Dermis blood vessel endothelial cell (primary cell): ENCODE measurements at regions not wholly inside any gene's neighbourhood (a gene's known extent, or its start where the extent isn't known, plus 50 kb on each side); places are given as distances from the start of the nearest gene placed in this dataset.
"Not testable (repeated sequence)": the region's sequence is repeated elsewhere in the genome, so short reads cannot be mapped to it uniquely, and the experiment has no call there.

Source experiments
- DNase-seq: peaks from one replicate; pipeline ENCODE4 v3.0.0; 2010

DNA sequence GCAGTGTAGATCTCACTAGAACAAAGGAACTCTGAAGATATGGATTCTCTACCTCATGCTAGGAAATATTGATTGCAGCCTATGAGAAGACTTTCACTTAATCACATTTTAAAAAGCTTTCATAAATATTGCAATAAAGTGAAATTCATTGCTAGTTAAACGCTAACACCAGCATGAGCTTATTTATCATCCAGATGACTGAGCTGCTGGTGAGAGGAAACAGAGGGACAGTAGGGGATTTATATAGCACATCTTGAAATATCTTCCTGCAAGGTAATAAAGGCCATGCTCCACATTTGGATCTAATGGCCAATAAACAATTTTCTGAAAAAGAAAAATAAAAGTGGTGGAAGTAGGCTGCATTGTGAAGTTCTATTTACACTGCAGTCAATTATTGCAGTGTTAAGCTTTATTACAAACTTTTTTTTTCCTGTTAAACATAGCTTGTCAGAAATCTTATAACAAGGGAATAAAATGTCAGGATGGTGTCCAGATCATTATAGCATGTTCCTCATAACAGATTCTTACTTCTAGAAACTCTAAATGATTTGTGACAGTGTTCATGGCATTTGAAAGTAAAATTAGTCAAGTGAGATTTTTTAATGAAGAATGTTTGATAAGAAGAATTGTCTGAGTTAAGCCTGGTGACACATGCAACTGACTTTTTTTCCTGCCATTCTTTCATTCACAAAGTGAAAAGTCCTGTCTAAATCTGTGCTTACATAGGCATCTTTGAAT is 342.6 kb downstream of the DMAC1 start:
- no peak for DNase-seq

- DNase-seq, result no peak
These were observed 343.2 kb downstream of the DMAC1 start for GRCh38 chr9:7456377-7456776.

DNA sequence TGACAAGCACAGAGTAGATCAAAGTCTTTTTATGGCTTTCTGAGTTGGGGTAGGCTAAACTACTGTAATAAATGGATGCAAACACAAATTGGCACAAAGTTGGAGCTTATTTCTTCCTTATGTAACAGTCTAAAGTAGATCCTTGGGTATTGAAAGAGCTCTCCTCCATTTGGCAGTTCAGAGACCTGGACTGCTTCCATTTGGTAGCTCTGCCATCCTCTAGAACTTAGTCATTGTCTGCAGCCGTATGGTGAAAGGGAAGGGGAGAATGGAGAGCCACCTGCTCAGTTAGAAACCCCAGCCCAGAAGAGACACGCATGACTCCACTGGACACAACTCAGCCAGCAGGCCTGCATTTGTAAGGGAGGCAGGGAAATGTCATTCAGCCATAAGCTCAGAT is 345.0 kb downstream of the DMAC1 start:
- no peak for DNase-seq

- DNase-seq, result no peak
These were observed 347.2 kb downstream of the DMAC1 start for GRCh38 chr9:7452378-7452777.

- no peak for DNase-seq
These were observed 348.5 kb downstream of the DMAC1 start for GRCh38 chr9:7451062-7451461.

- no peak for DNase-seq
These were observed 356.0 kb downstream of the DMAC1 start for GRCh38 chr9:7443541-7443940.

GRCh38 chr9:7439355-7439995 is 360.1 kb downstream of the DMAC1 start:
- DNase-seq, result no peak

- DNase-seq, result no peak
These were observed 362.8 kb downstream of the DMAC1 start for GRCh38 chr9:7436754-7437153.

GRCh38 chr9:7433508-7434292 is 365.9 kb downstream of the DMAC1 start:
- DNase-seq, result no peak

- no peak for DNase-seq
These were observed 366.6 kb downstream of the DMAC1 start for GRCh38 chr9:7432989-7433388.

GRCh38 chr9:7417397-7417796 is 382.2 kb downstream of the DMAC1 start:
- not testable (repeated sequence) for DNase-seq

DNA sequence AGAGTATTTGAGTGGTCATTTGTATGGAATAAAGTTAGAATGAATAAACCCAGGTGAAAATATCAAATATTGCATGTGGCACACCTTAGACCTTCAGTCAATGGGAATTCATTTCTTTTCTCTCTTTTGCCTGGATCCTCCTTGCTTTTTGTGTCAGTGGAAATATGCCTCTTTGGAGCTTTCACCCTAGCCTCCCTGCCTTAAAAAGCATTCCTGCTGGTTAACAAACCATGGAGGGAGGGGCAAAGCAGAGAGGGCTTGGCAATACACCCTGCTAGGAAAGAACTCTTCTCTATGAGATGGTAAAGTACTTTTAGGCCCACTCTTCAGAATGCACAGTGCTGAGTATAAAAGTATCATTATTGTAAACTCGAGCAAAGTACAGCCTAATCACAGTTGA is 383.7 kb downstream of the DMAC1 start:
- DNase-seq, result no peak

DNA sequence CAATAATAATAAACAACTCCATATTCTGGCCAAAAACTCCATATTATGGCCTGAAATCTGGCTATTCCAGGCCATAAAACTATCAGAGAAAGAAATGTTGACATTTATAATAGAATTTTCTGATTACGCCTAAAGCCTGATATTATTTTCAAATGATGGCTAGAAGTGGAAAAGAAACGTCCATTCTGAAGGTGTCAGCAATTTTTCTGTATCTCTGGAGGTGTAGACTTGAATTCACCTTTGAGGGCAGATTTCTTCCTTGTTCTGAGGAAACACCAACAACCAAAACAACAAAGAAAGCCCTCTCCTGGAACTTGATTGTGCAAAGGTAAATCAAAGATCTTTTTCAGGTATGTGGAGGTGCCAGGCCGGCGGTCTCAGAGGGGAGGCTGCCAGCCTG is 390.7 kb downstream of the DMAC1 start:
- no peak for DNase-seq

- DNase-seq, result no peak
These were observed 392.3 kb downstream of the DMAC1 start for GRCh38 chr9:7407246-7407645.

DNA sequence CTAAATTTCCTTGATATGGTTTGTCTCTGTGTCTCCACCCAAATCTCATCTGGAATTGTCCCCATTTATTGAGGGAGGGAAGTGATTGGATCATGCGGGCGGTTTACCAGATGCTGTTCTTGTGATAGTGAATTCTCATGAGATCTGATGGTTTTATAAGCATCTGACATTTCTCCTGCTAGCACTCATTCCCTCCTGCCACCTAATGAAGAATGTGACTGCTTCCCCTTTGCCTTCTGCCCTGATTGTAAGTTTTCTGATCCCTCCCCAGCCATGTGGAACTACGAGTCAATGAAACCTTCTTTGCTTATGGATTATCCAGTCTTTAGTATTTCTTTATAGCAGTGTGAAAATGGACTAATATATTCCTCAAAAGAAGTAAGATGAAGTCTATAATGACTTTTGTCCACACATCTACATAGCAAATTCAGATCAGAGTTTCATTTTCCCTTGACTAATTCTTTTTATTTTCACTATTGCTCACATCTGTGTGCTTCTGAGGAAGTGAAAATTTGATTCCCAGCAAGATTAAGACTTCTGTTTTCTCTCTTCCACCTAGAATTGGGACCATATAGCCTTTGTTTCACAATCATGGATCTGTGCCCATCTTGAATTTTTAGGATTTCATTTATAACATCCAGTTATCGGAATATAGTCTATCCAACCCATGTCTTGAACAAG is 393.5 kb downstream of the DMAC1 start:
- no peak for DNase-seq

DNA sequence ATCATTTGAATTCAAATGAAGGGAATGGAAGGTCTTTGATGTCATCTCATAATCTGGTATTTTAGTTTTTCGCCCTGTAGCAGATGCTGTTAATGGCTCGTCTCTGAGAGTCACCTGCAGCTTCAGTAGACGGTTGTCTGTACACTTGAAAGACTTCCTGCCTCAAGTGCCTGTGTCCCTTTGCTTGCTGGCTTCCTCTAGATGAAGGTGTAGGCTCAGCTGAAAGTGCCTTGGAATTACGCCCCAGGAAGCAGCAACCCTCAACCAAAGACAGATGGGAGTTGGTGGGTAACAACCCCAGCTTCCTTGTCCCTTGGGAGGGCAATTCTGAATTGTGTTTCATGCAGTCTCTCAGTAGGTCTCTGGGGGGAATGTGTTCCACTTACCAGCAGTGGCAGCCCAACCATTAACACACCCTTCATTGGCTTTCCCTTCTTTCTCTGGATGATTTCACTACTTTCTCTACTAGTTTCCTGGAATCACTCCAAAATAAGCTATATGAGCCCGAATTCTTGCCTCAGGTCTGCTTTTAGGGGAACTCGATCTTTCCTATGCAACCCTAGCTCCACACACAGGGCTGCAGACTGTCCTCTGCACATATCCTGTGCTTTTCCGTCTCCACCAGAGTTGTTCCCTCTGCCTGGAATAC is 395.6 kb downstream of the DMAC1 start:
- no peak for DNase-seq

- no peak for DNase-seq
These were observed 396.6 kb downstream of the DMAC1 start for GRCh38 chr9:7403028-7403389.

DNA sequence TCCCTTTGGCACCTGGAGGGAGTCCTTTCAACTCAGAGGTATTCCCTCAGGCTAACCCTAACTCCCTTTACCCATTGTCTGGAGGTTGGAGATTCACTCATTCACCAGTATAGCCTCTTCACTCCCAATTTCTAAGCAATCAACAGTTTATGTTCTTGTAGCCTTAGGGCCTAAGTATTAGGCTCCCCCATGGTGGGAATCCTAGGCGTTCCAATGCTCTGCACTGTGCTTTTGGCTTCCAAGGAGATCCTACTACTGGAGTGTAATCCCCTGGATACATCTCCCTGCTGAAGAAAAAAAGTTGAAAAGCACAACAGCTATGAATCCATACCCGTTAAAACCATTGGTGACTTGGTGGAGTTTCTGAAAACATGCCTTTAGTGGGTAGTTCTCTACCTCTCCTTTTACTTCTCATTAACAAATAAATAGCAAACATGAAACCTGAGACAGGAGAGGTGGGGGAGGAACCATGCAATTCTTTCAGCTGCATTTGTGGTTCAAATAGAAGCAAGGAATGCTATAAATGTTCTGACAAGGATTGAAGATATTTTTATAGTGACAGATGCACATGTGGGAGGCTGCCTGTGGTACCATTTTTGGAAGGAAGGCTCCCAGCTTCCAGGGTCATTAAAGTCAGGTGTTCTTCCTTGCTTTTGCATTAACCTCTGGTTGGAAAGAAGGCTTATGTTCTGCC is 397.1 kb downstream of the DMAC1 start:
- no peak for DNase-seq

GRCh38 chr9:7401116-7401515 is 398.5 kb downstream of the DMAC1 start:
- DNase-seq, result no peak

DNA sequence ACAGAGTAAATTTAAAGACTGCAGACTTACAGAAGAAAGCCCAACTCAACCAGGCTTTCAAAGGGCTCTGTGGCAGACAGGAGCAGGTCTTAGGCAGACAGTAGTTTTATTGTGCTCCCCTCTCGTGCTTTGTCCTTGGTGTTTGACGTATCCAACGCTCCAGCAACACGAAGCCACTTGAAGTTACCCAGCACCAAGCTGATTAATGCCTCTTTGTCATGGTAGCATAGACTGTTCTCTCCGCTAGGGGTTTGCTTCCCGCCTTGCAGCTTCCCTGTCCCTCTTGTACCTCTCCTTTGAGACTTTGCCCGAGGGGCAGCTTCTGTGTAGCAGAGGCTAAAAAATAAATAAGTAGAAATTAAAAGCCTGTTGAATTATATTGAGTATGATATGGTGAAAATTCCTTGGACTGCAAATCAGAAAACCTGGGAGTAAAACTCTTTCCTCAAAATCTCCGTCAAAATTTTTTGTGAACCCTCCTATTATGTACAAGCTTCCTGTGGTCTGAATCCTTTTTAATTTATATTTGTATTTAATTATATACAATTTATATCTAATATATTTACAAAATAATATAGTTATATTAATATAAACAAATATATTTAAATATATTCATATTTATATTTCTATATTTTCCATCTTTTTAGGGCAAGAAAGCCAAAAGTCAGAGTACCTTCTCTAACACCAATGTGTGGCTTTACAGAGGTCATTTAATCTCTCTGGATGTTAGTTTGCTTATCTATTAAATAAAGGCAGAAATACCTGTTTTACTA is 405.4 kb downstream of the DMAC1 start:
- no peak for DNase-seq

- DNase-seq, result no peak
These were observed 407.4 kb downstream of the DMAC1 start for GRCh38 chr9:7392148-7392547.
